ENCODE measurements at regions not wholly inside any gene's neighbourhood (a gene's known extent, or its start where the extent isn't known, plus 50 kb on each side); places are given as distances from the start of the nearest gene placed in this dataset.

- no peaks in the 10 kb centered on the region for H3K4me1 ChIP-seq (ENCODE audit: insufficient read depth, low read length)
- no peaks in the 10 kb centered on the region for H3K36me3 ChIP-seq (ENCODE audit: low read depth, low read length)
- intact Hi-C loops (cut with micrococcal nuclease), result no loop called here
- no peaks in the 10 kb centered on the region for H3K9me2 ChIP-seq (replicated peaks; ENCODE audit: low read length)
- no TSS peak for BruUV-seq (replicated peaks)
- no peak overlapping the region for H3K4me2 ChIP-seq (ENCODE audit: low read length)
- ChIA-PET CTCF (no interaction called here), POLR2A (ENCODE audit: unreplicated experiment) (no interaction called here)
- H3K27me3 ChIP-seq (ENCODE audit: low read length), result no peaks in the 10 kb centered on the region
- DNase-seq, result no peak
- no peak overlapping the region for H3K9ac ChIP-seq (ENCODE audit: low read length)
- no peaks in the 10 kb centered on the region for H3F3A ChIP-seq (ENCODE audit: low read length, unreplicated experiment)
- no peaks in the 10 kb centered on the region for H3K9me3 ChIP-seq (ENCODE audit: low read length)
- H2AFZ ChIP-seq (ENCODE audit: low read length), result no peak overlapping the region
- no peaks in the 10 kb centered on the region for H3K79me2 ChIP-seq (ENCODE audit: low read length)
- H3K4me3 ChIP-seq (ENCODE audit: low read length), result no peak overlapping the region
- H4K20me1 ChIP-seq (ENCODE audit: low read length), result no peaks in the 10 kb centered on the region
- TF ChIP-seq EZH2phosphoT487 (IDR thresholded peaks at IDR 0.05; ENCODE audit: borderline replicate concordance, low read length) (no peak), CTCF (conservative IDR thresholded peaks at IDR 0.05; ENCODE audit: low read depth, low read length) (no peak), EZH2 (IDR thresholded peaks at IDR 0.05; ENCODE audit: low read length, unreplicated experiment) (no peak)
- no peak overlapping the region for H3K27ac ChIP-seq (ENCODE audit: low read length)
- ATAC-seq, result no peak
Observed at GRCh38 chr6:103079867-103080266, 1686.4 kb downstream of the GRIK2 start.

DNA sequence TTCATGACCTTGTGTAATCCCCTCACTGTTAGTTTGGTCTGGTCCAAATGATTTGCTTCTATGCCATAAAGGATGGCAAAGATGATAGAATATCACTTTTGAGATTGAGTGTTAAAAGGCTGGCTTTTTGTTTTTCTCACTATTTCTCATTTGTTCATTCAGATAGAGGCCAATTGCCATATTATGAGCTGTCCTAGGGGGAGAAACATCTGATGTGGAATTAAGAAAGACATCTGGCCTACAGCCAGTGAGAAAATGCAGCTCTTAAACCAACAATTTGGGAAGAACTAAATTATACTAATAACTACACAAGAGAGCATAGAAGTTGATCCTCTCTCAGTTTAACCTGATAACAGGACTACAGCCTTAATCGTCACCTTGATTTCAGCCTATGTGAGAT lies 1668.6 kb downstream of the GRIK2 start:
- no peak overlapping the region for H3K4me2 ChIP-seq (ENCODE audit: low read length)
- no TSS peak for BruUV-seq (replicated peaks)
- H3F3A ChIP-seq (ENCODE audit: low read length, unreplicated experiment), result no peaks in the 10 kb centered on the region
- no peaks in the 10 kb centered on the region for H3K4me1 ChIP-seq (ENCODE audit: insufficient read depth, low read length)
- no peak overlapping the region for H2AFZ ChIP-seq (ENCODE audit: low read length)
- H3K9me3 ChIP-seq (ENCODE audit: low read length), result no peaks in the 10 kb centered on the region
- intact Hi-C loops (cut with micrococcal nuclease), result no loop called here
- DNase-seq, result no peak
- ChIA-PET POLR2A (ENCODE audit: unreplicated experiment) (no interaction called here), CTCF (no interaction called here)
- ATAC-seq, result no peak
- no peak overlapping the region for H3K4me3 ChIP-seq (ENCODE audit: low read length)
- no peak overlapping the region for H3K27ac ChIP-seq (ENCODE audit: low read length)
- H3K27me3 ChIP-seq (ENCODE audit: low read length), result no peaks in the 10 kb centered on the region
- H3K79me2 ChIP-seq (ENCODE audit: low read length), result no peaks in the 10 kb centered on the region
- H3K9me2 ChIP-seq (replicated peaks; ENCODE audit: low read length), result no peaks in the 10 kb centered on the region
- H4K20me1 ChIP-seq (ENCODE audit: low read length), result no peaks in the 10 kb centered on the region
- no peak overlapping the region for H3K9ac ChIP-seq (ENCODE audit: low read length)
- no peak for TF ChIP-seq EZH2phosphoT487 (IDR thresholded peaks at IDR 0.05; ENCODE audit: borderline replicate concordance, low read length)
- TF ChIP-seq CTCF (conservative IDR thresholded peaks at IDR 0.05; ENCODE audit: low read depth, low read length), result no peak
- TF ChIP-seq EZH2 (IDR thresholded peaks at IDR 0.05; ENCODE audit: low read length, unreplicated experiment), result no peak
- H3K36me3 ChIP-seq (ENCODE audit: low read depth, low read length), result no peaks in the 10 kb centered on the region

DNA sequence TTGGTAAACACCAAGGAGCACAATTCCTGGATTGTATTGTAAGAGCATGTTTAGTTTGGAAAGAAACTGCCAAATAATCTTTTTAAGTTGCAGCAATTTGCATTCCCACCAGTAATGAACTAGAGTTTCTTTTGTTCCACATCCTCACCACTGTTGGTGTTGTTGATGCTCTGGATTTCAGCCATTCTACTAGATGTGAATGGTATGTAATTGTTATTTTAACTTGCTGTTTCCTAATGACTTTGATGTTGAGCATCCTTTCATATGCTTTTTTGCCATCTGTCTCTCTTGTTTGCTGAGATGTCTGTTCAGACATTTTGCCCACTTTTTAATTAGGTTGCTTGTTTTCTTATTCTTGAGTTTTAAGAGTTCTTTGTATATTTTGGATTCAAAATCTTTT lies 1654.1 kb downstream of the GRIK2 start:
- Histone ChIP-seq H3K4me1 (ENCODE audit: insufficient read depth, low read length) (no peaks in the 10 kb centered on the region), H3K36me3 (ENCODE audit: low read depth, low read length) (no peaks in the 10 kb centered on the region), H3K27ac (ENCODE audit: low read length) (no peak overlapping the region), H3K4me3 (ENCODE audit: low read length) (no peak overlapping the region), H3K9me2 (replicated peaks; ENCODE audit: low read length) (no peaks in the 10 kb centered on the region), H4K20me1 (ENCODE audit: low read length) (no peaks in the 10 kb centered on the region), H3K4me2 (ENCODE audit: low read length) (no peak overlapping the region), H3F3A (ENCODE audit: low read length, unreplicated experiment) (no peaks in the 10 kb centered on the region), H3K9me3 (ENCODE audit: low read length) (no peaks in the 10 kb centered on the region), H3K79me2 (ENCODE audit: low read length) (no peaks in the 10 kb centered on the region), H3K27me3 (ENCODE audit: low read length) (no peaks in the 10 kb centered on the region), H2AFZ (ENCODE audit: low read length) (no peak overlapping the region), H3K9ac (ENCODE audit: low read length) (no peak overlapping the region)
- POLR2A ChIA-PET (ENCODE audit: unreplicated experiment), result no interaction called here
- DNase-seq (no peak), ATAC-seq (no peak)
- no TSS peak for BruUV-seq (replicated peaks)
- CTCF ChIA-PET, result no interaction called here
- intact Hi-C loops (cut with micrococcal nuclease), result no loop called here
- TF ChIP-seq EZH2 (IDR thresholded peaks at IDR 0.05; ENCODE audit: low read length, unreplicated experiment), result no peak
- TF ChIP-seq CTCF (conservative IDR thresholded peaks at IDR 0.05; ENCODE audit: low read depth, low read length), result no peak
- TF ChIP-seq EZH2phosphoT487 (IDR thresholded peaks at IDR 0.05; ENCODE audit: borderline replicate concordance, low read length), result no peak

Data from PC-3 (cell line).